ENCODE measurements at regions not wholly inside any gene's neighbourhood (a gene's known extent, or its start where the extent isn't known, plus 50 kb on each side); places are given as distances from the start of the nearest gene placed in this dataset.
A peak's percentile ranks its signal among the peaks of the same experiment; 100 is the strongest.
"Not testable (repeated sequence)": the region's sequence is repeated elsewhere in the genome, so short reads cannot be mapped to it uniquely, and the experiment has no call there.

DNA sequence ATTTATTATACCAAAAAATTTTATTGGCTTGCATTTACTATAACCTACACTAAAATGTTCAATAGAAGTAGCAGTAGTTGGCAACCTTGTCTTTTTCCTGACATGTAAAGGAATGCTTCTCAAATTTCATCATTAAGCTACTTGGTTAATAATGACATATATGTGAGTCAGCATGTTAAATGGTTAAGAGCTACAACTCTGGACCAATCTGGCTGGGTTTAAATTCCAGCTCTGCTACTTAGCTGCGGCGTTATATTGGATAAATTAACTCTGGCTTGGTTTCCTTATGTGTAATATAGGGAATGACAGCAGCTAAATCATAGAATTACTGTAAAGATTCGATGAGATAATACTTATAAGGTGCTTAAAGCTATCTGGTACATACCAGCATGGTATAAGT is 53.7 kb upstream of the OTOGL start:
- peak; percentile 26 for DNase-seq (ENCODE audit: low spot score)

DNA sequence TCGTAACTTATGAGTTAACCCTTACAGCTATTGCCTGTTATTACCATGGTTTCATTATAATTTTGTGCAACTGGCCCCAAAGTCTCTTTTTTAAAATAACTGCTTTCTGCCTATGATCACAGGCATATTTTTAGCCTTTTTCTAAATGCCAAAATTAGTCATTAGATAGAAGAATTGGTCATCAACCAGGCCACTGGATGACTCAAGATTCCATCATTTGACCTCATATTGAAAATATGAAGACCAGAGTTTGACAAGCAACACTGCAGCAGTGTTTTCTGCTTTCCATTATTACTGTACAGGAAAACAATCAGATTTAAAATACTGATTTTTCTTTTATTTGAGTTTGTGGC is 54.7 kb upstream of the OTOGL start:
- DNase-seq (ENCODE audit: low spot score), result peak; percentile 82

DNA sequence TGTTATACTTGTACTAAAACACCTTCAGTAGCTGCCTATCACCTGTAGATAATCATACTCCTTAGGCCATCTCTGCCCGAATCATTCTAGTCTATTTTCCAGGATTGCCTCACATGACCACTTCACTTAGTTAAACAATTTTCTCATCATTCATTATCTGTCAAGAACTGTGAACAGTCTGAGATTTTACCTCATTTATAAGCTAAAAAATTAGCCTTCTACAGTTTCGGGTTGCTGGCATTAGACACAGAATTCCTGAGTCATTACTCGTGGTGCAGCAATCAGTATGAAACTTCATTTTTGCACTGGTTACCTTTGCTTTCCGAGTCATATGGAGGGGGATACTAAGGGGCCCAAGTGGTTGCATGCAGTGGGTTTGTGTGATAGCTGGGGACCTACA is 57.6 kb upstream of the OTOGL start:
- peak; percentile 36 for DNase-seq (ENCODE audit: low spot score)

DNA sequence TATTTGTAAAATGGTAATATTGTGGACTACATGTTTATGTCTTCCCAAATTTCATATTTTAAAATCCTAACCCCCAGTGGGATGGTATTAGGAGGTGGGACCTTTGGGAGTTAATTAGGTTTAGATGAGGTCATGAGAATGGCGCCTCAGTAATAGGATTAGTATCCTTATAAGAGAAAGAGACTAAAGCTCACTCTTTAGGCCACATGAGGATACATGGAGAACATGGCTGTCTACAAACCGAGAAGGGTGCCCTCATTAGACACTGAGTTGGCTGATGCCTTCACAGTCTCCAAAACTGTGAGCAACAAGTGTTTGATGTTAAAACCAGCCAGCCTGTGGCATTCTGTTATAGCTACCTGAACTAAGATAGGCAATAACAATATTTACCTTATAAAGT is 58.3 kb upstream of the OTOGL start:
- no peak for DNase-seq (ENCODE audit: low spot score)

DNA sequence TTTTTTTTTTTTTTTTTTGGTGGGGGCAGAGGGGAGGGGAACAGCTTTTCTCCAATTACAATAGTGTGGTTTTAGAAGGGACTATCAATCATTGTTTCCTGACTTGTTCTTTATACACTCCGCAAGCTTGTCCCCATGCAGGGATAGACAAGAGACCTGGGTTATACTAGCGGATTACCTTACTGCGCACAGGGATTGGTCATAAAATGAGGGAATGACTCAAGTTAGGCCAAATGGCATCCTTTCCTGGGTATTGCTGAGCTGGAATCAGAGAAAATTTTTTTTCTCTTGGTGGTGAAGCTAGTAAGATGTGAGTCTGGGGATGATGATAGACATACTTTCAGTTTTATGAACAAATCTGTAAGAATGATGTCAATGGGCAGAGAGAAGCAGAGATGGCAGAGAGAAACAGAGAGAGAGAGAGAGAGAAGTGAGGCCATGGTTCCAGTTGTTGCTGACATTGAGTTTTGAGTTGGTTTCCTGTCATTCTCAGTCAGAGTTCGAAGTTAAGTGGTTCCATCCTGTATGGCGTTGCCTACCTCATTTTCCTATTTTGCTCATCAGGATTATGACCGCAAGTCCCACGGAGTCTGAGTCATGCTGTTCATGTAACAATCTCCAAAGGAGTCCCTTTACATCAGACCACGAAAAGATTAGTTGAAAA is 59.1 kb upstream of the OTOGL start:
- DNase-seq (ENCODE audit: low spot score), result peak; percentile 81

DNA sequence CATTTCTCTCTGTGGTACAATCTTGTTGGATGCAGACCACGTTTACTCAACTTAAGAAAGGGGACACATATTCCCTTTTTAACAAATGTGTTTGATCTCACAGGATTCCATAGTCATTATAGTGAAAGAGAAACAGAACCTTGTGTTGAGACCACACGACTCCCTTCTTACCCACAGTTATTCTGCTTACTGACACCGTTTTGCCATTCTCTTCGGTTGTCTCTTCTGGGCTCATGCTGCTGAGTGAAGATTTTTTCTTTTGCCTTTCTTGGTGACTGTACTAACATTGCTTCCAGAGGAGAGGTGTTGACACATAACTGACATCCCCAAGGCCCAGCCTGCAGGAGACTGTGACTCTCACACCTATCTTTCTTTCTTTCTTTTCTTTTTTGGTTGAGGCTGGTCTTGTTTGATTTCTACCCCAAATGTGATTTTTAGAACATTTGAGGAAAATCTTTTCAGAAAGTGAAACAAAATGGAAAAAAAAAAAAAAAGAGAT is 61.2 kb upstream of the OTOGL start:
- DNase-seq (ENCODE audit: low spot score), result no peak

DNA sequence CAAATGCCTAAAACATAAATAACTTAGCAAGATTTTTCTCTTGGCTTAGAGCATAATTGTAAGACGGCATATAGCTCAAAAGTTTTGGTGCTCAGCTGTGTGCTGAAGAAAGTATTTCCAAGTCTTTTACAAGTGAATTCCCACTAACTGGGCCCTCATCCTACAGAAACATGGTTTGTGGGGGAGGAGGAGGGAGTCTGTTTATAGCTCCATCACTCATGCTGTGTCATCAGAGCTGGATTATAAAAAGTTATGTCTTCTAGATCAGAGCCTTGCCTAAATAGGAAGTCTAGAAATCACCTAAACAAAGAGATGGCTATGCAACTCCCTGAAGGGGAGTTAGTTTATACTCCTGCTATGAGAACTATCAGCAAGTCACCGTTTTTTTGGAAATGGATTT is 65.9 kb upstream of the OTOGL start:
- DNase-seq (ENCODE audit: low spot score), result peak; percentile 67

DNA sequence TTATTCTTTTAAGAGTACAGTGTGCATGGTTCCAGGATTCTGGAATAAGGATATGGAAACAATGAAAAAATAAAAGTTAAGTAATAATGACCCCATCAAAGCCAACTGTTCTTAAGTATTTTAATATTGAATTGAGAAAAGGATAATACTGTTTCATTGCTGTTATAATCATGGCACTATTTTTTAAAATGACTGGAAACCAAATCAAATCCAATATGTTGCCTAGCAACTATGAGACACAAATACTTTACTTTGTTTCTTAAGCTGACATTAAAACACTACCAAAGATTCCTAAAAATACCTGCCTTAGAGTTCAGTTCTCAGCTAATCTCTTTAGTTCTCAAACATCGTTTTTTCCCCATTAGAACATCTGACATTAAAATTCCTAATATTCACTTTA is 66.4 kb upstream of the OTOGL start:
- no peak for DNase-seq (ENCODE audit: low spot score)

DNA sequence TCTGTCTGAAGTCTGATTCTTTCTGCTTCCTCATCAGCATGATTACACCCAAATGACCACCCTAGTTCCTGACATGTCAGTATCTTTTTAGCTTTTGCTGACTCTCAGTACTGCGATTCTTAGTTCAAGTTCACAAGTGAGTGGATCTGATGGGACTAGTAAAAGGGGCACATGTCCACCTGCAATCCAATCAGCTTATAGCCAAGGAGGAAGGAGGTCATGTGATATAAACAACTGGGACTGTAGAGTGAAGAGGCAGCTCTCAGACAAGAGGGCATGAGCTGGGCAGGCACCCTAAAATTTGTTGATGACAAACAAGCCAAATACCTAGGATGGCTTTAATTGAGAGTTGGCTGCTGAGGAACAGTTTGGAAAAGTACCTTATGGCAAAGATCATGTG is 68.1 kb upstream of the OTOGL start:
- no peak for DNase-seq (ENCODE audit: low spot score)

DNA sequence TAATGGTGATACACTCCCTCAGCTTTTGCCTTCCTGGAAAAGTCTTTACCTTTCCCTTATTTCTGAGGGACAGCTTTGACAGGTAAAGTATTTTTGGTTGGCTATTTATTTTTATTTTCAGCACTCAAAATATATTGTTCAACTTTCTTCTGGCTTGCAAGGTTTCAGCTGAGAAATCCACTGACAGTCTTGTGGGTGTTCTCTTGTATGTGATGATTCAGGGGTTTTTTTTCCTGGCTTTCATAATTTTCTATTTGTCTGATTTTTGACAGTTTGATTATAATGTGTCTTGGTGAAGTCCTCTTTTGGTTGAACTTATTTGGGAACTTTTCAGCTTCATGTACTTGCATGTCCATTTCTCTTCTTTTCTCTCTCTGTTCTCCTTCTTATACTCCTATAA is 73.7 kb upstream of the OTOGL start:
- no peak for DNase-seq (ENCODE audit: low spot score)

DNA sequence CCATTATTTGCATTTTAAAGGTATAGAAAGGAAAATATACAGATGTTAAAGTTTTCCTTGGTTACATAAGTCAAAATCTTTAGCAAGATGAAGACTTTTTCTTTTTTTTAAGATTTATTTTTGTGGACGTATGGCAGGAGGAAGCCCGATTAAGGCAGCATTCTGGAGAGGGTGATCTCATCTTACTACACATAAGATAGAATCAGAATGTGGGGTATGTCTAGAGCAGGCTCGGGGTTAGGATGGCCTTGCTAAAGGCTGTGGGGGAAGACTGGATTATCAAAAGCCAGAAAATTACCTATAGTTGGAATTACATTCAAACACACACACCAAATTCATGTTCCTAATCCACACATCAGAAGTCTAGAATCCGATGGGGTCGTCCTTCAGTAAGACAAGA is 79.6 kb upstream of the OTOGL start:
- DNase-seq (ENCODE audit: low spot score), result no peak

DNA sequence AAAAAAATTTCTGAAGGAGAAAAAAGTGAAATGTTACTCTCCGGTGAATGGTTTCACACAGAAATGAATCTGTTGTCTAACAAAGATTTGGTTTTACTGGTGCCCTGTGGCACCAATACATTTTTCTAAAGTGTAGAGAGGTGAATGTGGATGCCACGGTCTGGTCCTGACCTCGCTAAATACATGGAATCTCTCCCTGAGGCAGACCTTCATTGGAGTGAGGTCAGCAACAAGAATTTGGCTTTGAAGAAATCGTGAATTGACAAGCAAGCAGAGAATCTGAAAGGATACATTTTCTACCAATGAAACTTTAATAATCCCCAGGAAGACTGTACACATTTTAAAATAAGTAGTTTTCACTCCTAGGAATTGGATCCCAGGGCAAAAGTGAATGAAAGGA is 81.2 kb upstream of the OTOGL start:
- DNase-seq (ENCODE audit: low spot score), result no peak

DNA sequence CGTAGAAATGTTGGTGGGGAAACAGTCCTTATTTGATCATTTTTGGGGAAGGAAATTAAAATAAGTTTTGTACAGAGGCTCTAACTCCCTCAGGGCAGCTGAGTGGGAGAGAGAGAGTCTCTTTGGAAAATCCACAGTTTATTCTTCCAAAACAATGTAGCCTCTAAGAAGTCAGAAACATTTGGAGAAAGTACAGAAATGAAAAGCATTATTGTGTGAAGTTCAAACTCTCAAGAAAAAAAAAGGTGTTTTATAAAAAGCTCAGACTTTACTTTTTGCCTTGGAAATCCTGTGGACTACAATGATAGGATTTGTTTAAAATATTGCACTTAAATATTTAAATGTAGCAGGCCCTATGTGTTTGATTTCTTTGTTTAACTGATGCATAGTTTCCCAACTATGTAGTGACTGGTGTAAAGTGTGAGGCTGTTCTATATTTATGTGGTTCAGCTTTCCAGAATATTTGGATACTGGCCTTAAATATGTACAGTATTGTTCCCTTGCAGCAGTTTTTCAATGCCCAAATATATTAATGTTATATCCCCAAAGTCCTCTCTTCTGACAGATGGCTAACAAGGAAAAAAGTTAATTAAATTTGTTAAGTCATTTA is 82.0 kb upstream of the OTOGL start:
- no peak for DNase-seq (ENCODE audit: low spot score)

DNA sequence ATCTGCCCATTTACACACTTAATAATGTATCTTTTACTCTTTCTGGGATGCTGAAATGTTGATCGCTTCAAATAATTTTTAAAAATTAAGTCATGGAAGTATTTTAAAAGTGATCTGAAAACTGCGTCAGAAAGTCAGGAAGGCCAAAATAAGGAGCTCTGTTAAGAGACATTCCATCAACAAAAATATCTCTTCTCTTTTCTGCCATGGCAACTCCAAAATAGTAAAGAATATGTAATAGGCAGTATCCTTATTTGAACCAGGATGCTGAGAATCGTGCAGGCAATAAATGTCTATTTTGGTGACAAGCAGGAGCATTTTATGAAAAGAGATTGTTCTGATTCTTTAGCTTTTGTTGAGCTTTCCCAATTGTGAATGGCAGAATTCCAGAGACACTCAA is 81.8 kb upstream of the PPP1R12A start:
- DNase-seq (ENCODE audit: low spot score), result no peak

DNA sequence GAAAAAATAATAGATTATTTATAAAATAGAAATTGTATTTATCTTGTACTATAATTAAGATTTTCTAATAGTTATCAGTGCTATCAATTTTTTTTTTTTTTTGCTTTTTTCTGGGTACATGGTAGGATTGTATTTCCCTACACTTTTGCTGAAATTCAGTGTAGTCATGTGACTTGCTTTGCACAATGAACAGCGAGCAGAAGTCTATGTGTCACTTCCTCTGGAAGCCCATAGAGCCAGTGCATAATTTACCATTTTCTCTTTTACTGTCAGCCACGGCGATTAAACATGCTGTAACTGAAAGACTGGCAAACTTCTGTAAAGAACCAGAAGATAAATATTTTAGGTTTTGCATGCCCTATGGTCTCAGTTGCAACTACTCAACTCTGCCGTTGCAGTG is 80.8 kb upstream of the PPP1R12A start:
- no peak for DNase-seq (ENCODE audit: low spot score)

DNA sequence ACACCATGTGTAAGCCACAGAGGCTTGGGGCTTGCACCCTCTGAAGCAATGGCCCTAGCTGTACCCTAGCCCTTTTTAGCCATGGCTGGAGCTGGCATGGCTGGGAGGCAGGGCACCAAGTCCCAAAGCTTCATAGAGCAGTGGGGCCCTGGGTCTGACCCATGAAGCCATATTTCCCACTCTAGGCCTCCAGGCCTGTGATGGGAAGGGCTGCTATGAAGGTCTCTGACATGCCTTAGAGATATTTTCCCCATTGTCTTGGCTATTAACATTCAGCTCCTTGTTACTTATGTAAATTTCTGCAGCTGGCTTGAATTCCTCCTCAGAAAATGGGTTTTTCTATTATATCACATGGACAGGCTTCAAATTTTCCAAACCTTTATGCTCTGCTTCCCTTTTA is 68.8 kb upstream of the PPP1R12A start:
- DNase-seq (ENCODE audit: low spot score), result not testable (repeated sequence)

DNA sequence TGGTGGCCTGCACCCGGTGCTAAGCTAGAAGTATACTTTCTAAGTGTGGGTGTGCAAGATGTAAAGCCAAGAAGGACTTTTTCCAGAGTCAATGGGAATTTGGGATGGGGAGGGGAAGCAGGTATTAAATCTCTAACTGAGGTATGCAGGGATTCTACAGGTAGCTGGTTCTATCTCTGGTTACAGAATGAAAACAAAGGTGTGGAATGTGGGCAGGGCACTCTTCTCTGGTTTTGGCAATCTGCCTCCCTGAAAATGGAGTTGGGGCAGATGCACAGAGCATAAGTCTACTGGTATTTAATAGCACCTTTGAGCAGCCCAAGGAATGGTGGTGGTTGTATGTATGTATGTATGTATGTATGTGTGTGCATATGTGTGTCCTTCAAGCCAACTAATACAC is 66.7 kb upstream of the PPP1R12A start:
- DNase-seq (ENCODE audit: low spot score), result no peak

DNA sequence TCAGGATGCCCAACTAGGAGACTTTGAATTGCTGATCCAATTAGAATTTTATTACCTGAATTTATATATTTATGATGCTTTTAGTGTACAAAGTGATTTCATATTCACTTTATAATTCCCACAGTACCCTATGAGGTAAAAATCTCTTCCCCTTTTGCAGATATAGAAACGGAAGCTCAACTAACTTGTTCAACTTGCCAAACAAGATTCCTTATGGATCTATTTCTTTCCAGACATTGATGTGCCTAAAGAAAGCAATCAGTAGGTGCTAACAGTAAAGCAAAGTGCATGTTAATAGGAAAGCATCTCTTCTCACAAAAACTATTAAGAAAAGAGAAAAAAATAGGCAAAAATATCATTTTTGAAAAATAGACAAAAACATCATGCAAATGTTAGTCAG is 65.9 kb upstream of the PPP1R12A start:
- DNase-seq (ENCODE audit: low spot score), result no peak

DNA sequence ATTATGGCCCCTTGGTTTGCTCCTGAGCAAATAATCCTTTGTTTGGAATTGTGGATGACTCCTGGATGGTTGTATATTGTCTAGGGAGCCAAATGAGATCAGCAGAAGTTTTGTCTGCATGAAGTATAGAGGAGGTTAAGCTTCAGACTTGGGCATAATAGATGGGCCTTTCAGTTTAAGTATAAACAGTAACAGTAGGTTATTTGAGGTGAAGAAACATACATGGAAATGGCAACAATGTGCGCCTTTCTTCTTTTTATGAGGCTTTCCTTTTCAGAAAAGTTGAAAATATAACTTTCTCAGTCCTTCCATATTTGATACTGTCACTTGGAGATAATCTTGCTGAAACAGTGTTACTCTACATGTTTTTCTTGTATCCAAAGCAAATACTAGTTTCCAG is 63.7 kb upstream of the PPP1R12A start:
- no peak for DNase-seq (ENCODE audit: low spot score)

DNA sequence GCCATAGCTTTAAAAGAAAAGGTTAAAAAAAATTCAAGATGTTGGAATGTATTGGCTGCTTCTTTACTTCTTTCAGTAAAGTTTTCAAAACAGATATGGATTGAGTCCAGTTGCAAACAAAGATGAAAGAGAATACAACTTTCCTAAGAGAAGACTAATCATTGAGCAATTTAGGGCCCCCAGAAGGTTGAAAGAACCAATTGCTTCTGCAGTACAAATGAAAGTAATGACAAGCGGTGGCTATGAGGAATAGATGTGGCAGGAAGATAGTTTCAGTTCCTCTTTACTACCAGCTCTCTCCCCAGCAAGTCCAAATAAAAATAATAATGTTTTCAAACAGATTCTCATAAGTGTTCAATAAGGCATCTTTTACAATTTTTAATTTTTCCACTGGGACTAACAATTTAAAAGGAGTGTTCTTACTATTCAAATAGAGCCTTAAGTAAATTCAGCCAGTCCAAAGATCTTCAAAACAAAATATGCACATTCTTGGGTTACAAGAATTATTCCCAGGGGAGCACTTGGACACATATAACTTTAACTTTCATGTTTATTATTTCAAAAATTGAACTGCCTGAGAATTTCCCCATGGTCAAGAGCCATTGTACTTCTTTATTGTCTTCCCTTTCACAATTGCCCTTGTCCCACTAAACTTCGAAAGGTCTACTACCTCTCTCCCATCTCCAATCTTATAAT is 62.3 kb upstream of the PPP1R12A start:
- DNase-seq (ENCODE audit: low spot score), result no peak

DNA sequence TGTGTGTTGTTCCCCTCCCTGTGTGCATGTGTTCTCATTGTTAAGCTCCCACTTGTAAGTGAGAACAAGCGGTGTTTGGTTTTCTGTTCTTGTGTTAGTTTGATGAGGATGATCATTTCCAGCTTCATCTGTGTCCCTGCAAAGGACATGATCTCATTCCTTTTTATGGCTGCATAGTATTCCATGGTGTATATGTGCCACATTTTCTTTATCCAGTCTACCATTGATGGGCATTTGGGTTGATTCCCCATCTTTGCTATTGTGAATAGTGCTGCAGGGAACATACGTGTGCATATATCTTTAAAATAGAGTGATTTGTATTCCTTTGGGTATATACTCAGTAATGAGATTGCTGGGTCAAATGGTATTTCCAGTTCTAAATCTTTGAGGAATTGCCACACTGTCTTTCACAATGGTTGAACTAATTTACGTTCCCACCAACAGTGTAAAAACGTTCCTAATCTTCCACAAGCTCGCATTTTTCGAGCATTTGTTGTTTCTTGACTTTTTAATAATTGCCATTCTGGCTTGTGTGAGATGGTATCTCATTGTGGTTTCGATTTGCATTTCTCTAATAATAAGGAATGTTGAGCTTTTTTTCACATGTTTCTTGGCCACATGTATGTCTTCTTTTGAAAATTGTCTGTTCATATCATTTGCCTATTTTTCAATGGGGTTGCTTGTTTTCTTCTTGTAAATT is 60.6 kb upstream of the PPP1R12A start:
- not testable (repeated sequence) for DNase-seq (ENCODE audit: low spot score)

DNA sequence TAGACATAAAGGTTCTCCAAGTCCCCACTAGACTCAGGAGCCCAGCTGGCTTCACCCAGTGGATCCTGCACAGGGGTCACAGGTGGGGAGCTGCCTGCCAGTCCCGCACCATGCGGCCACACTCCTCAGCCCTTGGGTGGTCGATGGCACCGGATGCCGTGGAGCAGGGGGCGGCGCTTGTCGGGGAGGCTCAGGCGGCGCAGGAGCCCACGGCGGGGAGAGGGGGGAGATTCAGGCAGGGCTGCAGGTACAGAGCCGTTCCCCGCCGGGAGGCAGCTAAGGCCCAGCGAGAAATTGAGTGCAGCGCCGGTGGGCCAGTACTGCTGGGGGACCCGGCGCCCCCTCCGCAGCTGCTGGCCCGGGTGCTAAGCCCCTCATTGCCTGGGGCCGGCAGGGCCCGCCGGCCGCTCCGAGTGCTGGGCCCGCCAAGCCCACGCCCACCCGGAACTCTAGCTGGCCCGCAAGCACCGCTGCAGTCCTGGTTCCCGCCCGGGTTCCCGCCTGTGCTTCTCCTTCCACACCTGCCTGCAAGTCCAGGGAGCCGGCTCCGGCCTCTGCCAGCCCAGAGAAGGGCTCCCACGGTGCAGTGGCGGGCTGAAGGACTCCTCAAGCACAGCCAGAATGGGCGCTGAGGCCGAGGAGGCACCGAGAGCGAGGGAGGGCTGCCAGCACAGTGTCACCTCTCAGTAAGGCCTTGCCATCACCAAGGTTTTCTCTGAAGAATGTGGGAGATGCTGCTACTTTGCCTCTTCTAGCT is 58.4 kb upstream of the PPP1R12A start:
- DNase-seq (ENCODE audit: low spot score), result no peak
